Kidney capillary endothelial cell (primary cell): ENCODE measurements at regions not wholly inside any gene's neighbourhood (a gene's known extent, or its start where the extent isn't known, plus 50 kb on each side); places are given as distances from the start of the nearest gene placed in this dataset.
"Not testable (repeated sequence)": the region's sequence is repeated elsewhere in the genome, so short reads cannot be mapped to it uniquely, and the experiment has no call there.

Experiments
- DNase-seq: peaks from one replicate; pipeline ENCODE4 v3.0.0-alpha.2; 2018; ENCODE audit warnings: low spot score

DNA sequence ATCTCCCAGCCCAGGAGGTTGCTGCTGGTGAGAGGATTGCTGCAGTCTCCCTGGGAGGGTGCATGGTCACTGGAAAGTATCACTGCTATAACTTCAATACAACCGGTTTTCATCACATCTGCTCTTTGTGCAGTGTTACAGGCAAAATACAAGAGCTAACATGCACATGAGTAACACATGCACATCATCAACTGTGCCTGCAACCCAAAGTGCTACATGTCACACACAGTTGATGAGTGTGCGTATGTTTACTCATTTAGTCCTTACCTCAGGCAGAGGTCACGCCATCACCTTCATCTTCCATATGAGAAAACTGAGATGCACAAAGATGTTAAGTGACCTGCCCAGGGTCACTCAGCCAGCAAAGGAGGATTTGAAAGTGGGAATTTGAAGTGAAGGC, 277.7 kb downstream of the FAM72C start:
- no peak for DNase-seq

DNA sequence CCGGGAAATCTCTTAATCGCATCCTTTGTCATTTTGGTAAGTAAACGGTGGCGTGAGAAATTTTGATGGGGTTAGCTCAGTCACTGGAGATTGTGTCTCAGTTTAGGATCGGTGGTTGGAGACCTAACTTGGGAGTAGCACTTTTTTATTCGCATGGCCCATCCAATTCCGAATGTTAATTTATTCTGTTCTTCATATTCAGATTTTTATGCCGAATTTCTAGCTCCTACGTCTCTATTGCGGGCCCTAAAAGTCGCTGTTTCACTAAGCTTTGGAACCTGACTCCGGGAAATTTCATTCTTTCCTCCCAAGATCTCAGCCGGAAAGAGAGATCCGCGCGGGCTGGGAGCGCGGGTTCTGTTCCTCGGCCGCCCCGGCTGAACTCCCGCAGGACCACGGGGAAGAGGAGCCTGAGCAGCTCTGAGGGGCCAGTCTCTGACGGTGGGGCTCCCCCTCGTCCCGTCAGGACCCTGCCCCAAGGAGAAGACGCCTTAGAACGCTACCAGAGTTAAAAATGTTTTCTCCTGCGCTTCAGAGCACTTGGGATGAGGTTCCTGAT, 279.7 kb downstream of the FAM72C start:
- no peak for DNase-seq

DNA sequence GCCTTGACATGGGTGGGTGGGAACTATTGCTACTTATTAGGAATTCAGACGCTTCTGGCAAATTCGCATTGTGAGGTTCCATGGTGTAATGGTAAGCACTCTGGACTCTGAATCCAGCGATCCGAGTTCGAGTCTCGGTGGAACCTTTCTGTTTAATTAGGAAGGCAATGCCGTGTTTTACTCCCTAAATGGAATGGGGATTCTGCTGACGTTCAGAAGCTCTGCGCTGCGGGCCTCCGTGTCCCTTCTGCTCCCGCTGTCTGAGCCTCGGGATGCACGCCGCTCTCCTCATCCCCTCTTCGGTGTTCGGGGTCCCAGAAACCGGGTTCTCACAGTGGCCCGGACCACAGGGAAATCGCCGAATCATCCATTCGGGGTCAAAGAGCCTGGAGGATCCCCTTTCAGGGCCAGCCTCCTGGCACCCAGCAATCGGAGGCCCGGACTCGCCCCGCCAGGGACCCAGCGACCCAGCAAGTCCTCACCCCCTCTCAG, 280.3 kb downstream of the FAM72C start:
- DNase-seq: no peak

DNA sequence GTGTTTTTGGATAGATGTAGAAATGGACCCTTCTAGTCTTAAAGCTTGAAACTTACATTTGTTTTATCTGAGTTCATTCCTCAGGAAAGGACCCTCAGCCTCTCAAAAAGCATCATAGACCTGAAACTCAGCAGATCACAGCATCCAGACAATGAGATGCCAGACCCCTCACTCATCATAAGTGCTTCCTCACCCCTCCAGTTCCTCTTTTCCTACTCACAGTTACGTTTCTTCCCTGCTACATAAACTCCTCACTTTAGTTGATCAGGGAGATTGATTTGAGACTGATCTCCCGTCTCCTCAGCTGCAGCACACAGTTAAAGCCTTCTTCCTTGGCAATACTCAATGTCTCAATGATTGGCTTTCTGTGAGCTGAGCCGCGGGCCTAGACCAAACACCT, 282.0 kb downstream of the FAM72C start:
- DNase-seq: no peak

DNA sequence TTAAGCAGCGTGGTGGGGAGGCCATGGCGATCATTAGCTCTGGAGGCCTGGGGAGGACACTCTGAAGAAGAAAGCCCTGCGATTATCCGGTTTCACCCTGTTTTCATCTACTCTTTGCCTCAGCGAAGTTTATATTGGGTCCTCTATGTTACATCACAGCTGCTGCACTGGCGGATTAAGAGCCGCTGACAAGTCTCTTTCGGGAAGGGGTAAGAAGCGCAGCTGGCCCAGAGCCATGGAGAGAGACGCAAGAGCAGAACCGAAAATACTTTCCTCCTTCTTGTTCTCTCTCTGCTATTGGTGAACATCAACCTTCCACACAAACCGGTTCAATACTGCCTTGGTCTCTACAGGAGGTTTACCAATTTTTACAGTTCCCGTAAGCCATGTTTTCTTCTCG, 291.5 kb downstream of the FAM72C start:
- no peak for DNase-seq

DNA sequence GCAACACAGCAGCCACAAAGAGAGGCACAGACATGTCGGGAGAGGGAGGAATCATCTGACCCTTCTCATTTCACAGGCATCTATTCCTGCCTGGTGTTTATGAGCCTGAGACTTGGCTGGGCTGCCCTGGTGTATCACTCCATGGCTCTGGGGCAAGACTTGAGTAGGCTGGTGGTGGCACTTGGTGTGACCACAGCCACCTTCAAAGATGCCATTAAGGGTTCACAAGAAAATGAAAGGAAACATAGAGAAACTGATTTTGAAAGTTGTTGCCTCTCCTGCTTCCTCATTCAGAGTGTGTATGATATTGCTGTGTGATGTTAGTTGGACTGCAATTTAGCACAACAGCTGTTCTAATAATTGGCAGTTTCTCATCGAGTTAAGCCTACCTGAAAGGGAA, 298.8 kb downstream of the FAM72C start:
- DNase-seq: no peak

DNA sequence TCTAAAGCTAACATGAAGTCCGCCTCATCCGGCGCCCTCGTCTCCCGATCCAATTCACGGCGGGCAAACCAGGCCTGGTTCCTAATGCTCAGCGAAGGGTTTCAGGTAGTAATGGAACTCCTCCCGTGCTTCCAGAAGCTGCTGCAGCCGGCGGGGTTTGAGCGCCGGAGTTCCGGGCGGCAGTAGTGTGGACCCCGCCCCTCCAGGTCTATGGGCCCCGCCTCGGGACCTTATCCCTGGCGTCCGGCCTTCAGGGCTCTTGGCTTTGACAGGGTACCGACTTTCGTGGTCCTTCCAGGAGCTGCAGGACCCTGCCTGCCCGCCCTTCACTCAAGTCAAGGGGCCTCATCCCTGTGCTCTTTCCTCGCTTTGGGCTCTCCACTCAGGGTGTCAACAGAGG, 304.1 kb downstream of the FAM72C start:
- no peak for DNase-seq

DNA sequence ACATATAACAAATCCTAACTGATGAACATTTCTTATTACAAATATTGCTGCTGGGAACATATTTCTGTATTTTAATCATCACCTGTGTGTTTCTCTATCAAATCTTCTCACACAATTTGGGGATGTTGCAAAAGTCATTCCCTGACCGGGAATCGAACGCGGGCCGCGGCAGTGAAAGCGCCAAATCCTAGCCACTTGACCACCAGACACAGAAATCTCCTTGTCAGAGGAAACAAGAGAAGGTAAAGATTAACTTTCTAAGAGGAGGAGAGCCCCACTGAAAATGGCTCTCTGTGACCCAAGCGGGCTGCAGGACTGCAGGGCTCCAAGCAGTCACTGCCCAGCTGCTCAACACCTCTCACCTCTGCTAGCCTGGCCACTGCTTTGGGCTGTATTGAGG, 304.9 kb downstream of the FAM72C start:
- no peak for DNase-seq

DNA sequence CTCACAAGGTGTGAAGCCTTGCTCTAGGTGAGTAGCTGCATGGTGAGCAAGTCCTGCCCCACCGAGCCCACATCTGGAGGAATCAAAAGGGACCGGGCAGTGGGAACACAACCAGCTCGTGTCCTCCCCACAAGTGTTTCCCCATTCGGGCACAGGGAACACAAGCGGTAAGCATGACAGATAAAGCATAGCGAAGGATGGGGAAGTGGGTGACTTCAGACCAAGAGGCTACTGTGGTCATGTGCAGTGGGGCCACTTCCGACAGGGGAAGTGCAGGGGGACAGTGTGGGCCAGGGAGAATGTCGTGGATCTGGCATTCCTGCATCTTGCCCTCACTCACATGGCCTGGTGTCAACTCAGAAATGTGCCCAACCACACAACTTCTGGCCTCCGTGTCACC, 306.2 kb downstream of the FAM72C start:
- no peak for DNase-seq

DNA sequence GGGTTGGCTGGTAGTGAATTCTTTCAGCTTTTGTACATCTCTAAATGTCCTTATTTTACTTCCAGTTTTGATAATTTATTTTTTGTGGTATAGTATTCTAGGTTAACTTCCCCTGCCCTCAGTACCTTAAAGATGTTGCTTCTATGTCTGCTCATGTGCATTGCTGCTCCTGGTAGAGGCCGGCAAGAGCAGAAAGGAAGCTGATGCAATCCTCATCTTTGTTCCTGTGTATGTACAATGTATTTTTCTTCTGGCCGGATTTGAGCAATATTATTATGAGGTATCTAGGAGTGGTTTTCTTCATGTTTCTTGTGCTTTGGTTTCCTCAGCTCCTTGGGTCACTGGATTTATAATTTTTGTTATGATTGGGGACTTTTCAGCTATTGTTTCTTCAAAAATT, 308.7 kb downstream of the FAM72C start:
- DNase-seq: not testable (repeated sequence)

DNA sequence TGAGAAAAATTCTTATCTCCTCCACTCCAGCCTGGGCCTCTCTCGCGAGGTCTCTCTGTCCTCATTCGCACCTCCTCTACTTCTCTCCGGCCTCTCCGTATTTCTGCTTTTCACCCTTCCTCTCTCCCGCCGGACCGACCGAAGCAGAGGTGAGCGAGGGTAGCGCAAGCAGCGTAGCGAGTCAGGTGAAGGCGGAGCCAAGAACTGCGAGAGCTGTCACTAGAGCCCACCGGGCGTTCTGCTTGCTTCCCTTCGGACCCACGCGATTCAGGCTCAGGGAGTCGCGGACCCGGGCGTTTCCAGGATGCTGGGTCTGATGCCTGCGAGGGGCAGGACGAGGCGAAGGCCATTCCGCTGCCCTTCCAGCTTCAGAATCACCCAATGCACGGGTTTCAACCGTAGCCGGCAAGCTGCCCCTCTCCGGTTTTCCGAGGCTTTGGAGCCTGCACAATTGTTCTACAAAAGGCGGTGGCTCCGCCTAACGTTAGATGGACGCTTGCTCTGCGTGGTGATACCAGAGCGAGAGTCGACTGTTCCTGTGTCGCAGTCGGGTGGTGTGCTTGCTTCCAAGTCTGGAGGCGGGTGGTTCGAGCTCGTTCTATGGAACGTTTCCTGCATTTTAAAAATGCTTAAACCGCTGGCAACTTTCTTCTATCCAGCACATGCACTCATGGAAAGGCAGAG, 310.2 kb downstream of the FAM72C start:
- no peak for DNase-seq

DNA sequence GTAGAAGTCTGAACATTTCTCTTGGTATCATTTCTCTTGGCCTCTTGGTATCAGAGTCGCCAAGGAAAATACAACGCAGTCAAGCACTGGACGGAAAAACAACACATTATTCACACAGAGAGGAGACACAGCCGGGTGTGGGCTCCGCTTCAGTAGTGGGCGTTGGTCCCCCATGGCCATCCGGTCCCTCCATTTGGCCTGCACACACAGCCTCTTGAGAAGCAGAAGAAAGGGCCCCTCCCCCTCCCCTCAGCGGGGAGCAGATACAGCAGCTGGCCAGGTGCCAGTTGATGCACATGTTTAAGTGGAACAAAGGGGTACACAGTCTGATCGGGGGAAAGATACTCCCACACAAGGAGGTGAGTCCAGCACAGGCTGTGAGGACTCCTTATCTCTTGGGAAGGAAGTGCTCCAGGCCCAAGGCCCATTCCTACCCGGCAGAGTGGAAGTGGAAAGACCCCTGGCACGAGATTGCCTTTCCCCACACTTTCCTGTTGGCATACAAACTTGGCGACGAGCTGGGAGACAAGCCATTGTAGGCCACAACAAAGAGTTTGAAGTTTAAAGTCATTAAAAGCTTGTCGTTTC, 311.3 kb downstream of the FAM72C start:
- DNase-seq: no peak

DNA sequence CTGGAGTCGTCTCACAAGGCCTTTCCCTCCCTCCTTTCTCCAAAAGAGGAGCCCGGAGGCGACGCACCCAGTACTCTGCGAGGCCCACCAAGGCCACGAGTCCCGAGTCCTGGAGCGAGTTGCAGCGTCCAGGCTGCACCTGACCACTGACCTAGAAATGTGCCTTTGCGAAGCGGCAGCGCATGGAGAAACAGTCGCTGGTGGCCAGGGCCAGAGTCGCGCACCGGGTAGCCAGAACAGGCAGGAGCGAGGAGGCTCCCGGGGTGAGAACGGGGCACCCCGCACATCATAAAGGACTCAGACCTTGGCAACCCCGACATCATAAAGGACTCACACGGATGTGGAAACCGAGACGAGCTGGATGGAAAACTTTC, 318.4 kb downstream of the FAM72C start:
- no peak for DNase-seq

DNA sequence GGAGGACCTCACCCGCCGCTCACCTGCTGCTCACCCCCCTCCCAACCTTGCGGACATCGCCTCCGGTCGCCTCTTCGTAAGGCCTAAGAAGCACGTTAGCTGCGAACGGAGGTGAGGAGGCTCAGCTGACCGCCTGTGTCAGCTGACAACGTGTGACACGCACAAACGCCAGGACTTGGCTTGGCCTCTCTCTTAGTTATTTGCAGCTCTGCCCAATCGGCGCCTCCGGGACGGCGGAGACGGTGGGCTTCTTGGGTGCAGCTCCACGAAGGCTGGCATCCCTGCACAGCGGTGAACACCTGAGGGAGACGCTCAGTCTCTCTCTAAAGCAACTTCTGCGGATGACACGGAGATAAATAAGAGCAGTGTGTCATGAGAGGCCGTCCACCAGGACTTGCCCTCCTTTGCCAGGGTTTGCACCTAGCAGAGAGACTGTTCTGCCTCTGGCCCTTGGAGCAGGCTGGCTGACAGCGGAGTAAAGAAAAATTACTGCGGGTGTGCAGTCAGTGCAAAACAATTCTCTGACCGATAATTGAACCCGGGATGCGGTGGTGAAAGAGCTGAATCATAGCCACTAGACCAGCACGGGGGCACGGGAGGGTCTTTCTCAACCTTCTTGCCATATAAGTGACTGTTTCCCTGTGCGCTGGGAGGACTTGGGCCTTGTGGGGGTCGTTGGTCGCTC, 318.9 kb downstream of the FAM72C start:
- DNase-seq: no peak

DNA sequence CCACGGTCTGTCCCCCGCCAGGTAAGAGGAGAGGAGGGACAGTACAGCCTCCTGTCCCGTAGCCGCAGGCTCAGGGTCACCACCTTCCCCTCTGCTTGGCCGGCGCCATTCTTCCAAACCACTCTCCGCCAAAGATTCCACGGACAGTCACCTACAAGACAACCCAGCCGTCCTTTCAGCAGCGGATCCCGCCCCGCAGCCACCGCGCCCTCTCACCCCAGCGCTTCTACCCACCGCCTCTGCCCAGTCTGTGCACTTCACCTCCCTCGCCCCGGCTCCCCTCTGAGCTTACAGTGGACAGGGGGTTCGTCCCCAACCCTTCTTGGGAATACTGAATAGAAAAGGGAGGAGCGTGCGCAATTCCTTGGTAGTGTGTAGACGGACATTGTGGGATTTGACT, 319.6 kb downstream of the FAM72C start:
- no peak for DNase-seq

DNA sequence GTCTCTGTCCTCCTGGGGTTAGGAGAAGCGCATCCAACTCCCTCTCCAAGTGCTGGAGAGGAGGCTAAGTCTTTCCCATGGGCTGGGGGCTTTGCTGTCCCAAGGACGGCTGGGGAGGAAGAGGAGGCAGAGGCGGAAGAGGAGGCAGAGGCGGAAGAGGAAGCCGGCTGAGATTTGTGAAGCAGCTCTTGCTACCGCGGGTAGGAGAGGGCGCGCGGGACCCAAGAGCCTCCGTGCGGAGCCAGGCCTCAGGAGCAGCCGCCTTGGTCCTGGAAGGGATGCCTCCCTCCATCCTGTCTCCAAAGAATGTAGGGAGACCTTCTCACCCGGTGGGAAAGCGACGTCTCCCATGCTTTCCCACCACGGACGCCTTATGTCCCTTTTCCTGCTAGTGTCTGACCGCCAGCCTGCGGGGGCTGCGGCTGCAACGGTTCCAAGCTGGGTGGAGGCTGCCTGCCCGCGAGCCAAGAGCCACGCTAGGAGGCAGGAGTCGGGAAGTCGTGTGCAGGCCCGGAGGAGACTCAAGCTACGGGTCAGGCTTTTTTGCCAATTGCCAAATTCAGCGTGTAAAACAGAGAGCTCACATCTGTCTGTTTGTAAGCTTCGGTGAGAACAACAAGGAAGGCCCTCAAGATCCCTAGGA, 320.3 kb downstream of the FAM72C start:
- DNase-seq: no peak

DNA sequence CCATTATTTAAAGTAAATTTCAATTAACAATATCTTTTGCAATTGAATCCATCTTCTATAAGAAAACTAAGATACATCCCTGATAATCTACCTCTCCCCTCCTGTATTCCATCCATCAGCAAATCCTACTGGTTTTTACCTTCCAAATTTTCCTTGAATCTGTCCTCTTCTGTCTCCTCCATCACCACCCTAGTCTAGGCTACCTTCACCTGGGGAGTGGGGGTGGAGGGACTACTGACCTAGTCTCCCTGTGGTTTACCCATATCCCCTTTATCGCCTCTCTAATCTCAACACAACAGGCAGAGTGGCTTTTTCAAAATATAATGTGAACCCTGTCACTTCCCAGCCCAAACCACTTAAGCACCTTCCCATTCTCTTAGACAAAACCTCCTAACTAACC, 327.8 kb downstream of the FAM72C start:
- DNase-seq: not testable (repeated sequence)

DNA sequence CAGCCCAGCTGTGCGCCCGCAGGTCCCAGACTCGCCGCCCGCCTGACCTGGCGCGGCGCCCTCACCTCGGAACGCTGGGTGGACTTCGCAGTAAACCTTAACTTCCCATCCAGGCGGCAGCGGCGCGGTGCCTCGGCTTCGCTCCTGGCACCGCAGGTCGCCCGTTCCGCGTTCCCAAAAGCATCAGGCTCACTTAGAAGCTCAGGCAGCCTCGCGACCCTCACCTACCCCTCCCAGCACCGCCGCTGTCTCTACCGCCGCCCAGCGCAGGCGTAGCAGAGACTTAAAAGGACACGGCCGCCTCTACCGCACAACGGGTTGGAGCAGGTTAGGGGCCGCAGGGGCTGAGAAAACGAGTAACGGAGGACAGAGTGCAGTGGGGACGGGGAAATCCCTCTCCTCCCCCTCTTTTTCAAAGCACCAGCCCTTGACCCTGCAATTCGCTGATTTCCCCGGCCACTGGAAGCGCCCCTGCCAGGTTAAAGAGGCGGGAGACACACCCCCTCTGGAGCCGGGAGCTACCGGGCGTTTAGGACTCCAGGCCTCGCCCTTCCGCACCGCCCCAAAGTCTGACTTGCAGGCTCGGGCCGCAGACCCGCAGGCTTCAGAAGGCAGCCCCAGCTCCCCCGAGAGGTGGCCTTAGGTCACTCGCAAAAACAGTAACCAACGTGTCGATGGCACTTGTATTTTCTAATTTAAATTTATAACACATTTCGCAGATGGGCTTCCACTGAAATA, 328.5 kb downstream of the FAM72C start:
- DNase-seq: no peak

DNA sequence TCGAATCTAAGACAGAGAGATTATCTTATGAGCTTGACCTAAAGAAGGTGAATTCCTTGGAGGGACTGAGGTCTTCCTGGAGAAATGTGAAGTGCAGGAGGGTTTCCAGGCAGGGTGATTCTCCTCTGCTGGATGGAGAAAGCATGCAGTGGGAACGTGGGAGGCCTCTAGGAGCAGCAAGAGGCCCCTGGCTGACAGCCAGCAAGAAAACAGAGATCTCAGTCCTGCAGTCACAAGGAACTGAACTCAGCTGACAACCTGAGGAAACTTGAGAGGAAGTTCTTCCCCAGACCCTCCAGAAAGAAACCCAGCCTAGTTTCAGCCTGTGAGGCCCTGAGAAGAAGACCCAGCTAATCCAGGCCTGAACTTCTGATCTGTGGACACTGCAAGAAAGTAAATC, 345.9 kb downstream of the FAM72C start:
- no peak for DNase-seq

DNA sequence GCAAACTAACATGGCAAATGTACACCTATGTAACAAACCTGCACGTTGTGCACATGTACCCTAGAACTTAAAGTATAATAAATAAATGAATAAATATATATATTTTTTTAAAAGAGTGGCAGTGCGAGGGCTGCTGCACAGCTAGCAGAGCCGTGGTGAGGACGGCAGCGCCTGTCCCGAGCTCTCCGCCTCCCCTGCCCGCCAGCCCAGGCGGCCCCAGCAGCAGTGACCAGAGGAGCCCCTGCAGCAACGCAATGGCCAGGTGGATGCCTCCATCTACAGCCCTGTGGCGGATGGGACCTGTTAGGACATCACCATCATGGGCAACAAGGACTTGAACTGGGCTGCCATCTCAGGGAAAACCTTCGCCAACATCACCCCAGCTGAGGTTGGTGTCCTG, 351.9 kb downstream of the FAM72C start:
- DNase-seq: no peak

DNA sequence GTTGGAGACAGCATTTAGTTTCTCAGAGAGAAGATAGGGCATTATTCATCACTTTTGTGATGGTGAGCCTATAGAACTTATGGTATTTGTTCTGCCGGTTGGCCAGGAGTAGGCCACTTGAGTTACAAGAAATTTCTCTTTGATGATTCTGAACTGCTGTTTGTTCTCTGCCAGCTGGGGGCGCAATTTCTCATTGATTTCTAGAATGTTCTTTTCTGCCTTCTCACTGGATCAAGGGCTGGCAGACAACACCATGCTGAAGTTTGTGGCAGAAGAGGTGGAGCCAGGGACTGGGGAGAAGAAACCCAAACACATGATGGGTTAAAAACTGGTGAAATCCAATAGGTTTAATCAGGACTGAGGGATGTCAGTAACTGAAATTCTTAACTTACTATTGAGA, 360.6 kb downstream of the FAM72C start:
- no peak for DNase-seq

DNA sequence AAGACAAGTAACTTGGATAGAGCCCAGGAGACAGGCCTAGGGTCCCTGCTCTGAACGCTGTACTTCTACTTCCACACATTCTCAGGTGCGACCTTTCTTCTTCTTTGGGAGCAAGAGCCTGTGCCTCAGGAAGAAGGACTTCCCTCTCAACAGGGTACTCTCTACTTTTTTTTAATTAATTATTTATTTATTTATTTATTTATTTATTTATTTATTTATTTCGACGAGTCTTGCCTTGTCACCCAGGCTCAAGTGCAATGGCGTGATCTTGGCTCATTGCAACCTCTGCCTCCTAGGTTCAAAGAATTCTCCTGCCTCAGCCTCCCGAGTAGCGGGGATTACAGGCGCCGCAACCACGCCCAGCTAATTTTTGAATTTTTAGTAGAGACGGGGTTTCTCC, 361.6 kb downstream of the FAM72C start:
- DNase-seq: no peak
